HuH-7.5 (cell line): ENCODE measurements at regions not wholly inside any gene's neighbourhood (a gene's known extent, or its start where the extent isn't known, plus 50 kb on each side); places are given as distances from the start of the nearest gene placed in this dataset.

Experiments
- DNase-seq: peaks from one replicate; pipeline ENCODE4 v3.0.0; 2011; ENCODE audit warnings: low spot score

DNA sequence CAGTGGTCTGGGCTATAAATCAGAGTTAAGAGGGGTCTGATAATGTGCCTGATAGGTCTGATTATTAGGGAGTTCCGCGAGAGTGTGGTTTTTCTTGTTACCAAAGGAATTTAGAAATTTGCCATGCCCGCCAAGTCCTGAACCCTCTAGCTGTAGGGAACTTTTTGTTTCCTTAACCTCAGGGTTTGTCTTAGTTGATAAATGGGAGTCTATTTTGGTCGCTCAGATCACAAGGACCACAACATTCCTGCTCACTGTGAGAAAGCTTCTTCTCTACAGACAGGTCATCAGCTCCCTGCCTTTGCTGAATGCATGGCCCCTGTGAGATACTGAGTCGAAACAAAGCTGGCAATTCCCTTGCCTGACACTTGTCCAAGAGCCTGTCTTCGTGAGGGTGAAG is 497.8 kb downstream of the HS3ST4 start:
- no peak for DNase-seq

DNA sequence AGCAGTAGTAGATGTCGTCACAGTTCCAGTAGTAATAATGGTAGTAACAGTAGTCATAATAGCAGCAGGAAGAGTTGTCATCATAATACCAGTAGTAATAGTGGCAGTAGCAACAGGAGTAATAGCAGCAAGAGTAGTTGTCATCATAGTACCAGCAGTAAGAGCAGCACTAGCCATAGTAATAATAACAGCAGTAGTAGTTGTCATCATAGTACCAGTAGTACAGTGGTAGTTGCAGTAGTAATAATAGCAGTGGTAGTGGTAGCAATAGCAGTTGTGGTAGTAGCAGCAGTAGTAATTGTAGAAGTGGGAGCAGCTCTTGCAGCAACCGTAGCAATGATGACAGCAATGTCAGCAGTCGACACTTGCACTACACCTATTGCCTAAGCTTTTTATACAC is 502.8 kb downstream of the HS3ST4 start:
- DNase-seq, result no peak

DNA sequence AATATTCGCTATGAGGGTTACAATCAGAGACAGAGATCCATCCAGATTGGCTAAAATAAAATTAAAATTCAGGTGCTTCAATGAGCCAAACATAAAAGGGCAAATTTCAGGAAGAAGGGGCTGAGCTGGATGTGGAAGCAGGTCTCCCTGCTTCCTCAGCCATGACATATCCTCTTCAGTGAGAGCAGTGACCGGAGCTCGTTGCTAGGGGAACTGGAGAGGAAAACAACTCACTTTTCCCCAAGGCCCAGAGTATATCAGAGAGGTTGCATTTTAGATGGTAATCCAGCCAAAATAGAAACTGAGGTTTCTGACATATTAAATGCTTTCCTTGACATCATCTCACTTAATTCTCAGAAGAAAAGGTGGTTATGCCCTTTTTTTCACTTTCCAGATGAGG is 503.5 kb downstream of the HS3ST4 start:
- DNase-seq, result no peak

DNA sequence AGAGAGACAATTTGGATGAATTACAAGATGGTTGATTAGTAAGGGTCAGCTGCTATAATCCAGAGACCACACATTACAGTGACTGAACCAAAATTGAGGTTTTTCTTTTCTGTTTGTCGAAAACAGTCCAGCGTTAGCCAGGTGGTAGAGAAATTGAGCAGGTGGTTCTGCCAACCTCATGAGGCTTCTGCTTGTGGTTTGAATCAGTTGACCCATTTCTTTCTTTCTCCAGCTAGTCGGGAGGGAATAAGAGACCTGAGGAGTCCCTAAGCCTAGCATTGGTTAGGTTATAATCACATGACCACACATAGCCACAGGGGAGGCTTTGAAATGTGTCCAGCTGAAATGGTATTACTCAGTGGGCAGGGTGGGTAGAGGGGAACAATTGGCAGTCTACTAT is 504.6 kb downstream of the HS3ST4 start:
- no peak for DNase-seq

DNA sequence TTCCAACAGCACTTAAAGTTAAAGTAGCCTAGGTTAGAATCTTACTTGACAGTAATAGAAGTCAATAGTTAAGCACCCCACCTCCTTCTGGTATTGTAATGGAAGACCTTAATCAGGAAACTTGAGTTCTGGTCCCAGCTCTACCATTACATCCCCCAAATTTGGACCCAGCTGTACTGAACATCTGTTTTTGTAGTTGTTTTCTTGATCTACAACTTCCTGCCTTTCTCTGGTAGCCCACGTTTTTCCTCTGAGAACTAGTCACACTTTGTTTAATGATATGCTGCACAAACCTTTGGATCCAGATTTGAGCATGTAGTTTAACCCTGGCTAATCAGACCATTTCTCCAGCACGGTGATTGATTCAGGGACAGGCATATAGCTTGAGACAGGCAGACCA is 505.0 kb downstream of the HS3ST4 start:
- DNase-seq, result no peak

DNA sequence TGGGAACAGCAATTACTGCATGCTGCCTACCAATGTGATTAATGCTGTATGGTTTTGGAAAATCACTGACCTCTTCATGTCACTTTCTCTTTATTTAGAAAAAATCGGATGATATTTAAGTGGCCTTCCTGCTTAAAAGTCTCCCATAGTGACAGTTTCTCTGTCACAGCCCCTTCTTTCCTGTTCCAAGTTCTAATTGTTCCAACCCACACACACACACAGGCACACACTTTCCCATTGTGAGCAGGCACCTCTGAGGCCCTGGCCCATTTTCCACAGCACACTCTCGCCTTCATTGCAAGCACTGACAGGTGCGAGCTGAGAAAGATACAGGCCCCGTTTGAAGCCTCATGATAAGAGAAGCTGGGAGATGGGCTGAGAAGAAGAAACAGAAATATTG is 505.9 kb downstream of the HS3ST4 start:
- no peak for DNase-seq

DNA sequence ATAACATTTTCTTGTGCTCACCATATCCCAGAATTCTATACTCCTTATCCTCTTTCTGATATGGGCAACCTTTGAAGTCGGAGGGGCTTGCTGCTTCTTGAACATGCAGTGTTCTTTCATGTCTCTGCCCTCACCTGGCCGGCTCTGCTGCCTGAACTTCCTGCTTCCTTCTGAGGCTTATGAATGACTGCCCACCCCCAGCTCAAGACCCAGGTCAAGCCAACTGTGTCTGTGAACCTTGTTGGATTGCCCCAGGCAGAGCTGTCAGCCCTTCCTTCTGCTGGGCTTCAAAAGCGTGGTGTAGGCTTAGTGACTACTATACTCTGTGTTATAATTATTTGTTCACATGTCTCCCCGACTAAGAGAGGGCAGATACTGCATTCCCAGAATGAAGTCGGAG is 506.5 kb downstream of the HS3ST4 start:
- DNase-seq, result no peak

DNA sequence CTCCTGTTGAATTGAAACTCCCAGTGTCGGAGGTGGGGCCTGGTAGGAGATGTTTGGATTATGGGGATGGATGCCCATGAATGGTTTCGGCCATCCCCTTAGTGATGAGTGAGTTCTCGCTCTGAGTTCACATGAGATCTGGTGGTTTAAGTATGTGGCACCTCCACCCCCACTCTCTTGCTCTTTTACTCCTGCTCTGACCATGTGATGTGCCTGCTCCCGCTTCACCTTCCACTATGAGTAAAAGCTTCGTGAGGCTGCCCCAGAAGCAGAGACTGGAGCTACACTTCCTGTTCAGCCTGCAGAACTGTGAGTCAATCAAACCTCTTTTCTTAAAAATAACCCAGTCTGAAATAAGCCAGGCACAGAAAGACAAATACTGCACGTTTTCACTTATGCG is 512.4 kb downstream of the HS3ST4 start:
- DNase-seq, result no peak

DNA sequence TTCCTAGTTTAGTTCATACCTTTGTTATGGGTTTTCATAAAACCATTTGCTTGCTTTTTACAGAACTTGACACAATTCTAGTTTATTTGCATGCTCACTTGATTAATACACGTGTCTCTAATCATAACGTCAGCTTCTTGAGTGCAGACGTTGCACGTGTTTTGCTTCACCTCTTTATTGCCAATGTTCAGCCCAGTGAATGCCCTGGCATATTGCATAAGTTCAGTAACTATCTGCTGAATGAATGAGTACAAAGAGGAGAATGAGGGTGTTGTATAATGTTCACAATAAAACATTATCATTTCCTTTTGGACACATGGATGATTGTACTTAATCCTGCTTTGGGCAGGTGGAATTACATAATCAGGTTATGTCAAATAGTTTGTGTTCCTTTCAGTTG is 519.8 kb downstream of the HS3ST4 start:
- no peak for DNase-seq

DNA sequence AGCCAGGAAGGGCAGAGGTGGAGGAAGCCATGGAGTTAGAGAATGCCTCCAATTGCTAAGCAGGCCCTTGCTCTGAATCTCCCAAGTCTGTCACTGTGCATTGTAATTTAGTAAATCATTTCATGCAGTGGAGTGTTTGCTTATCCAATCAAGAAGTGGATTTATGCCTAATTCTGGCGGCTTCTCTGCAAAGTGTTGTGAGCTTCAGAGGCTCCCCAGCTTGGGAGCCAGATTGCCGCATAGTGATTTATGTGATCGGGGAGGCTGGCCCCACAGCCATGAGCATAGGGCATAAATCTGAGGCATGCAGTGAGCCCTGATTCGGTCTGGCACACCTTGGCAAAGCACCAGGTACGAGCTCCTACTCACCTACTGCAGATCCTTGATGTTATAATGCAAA is 520.8 kb downstream of the HS3ST4 start:
- DNase-seq, result no peak

DNA sequence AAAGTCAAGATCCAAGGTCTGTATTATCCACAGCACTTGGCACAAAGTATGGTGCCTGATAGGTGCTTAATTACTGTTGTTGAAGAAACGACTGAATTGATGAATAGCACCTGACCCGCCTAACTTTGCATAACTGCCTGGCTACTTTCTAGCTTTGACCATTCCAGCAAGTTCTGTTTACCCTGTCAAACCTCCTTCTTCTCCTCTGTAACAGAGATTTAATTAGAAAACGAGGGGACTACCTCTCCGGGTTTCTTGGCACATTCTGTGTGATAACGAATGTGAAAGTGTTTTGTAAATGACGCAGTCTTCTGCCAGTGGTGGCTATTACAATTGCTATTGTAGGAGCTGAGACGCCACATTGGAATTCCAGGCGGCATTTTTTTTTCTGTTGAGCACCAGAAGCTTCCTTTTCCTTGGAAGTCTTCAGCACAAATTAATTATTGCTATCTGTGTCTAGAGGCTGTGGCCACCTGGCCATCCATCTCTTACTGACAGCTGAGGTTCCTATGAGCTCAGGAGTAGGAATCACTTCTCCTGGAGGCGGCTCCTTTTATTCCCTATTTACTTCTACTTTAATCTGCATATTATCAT is 522.9 kb downstream of the HS3ST4 start:
- no peak for DNase-seq

DNA sequence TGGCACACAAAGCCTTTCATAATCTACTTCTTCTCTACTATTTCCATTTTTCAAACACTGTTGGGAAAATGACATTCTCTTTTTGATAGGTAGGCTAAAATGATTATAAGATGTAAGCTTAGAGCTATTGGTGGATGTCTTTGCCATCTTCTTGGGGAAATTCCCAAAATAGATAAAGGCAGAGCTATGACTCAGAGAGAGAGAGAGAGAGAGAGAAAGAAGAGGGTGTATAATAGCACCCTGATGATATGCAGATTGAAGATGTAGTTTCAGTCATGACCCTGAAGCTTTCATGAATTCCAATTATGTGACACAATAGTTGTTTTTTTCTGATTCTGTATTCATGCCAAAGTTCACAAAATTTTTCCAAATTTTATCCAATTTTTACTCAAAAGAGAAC is 529.1 kb downstream of the HS3ST4 start:
- no peak for DNase-seq

DNA sequence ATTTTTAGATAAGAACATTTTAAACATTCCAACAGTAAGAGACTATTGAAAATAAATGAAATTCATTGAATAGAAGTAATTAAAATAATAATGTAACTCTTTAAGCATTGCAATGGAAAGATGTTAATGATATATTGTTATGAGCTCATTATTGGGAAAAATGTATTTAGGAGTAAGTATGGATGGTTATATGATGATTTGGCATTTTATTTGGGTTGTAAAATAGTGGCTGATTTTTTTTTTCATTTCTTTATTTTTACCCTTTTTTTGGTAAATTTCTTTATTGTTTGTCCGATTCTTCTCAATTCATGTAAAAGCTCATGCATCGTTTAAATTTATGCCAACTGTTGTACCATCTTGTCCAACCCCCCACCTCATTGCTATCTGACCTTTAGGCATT is 539.9 kb downstream of the HS3ST4 start:
- no peak for DNase-seq

DNA sequence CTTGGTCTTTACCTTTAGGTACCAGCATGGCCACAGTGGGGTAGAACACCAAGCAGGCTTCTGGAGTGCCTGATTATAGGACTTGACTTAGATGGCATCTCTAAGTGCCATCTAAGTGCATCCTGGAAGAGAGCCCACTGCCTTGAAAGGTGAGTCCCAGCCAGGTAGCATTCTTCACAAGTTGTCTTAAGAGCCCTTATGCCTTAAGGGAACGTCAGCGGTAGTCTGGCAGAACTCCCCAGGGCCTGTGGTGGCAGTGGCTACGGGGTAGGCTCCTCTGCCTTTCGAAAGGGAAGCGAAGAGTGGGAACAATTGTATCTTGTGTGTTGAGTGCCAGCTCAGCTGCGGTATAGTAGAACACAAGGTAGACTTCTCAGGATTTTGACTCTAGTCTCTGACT is 549.0 kb downstream of the HS3ST4 start:
- no peak for DNase-seq

DNA sequence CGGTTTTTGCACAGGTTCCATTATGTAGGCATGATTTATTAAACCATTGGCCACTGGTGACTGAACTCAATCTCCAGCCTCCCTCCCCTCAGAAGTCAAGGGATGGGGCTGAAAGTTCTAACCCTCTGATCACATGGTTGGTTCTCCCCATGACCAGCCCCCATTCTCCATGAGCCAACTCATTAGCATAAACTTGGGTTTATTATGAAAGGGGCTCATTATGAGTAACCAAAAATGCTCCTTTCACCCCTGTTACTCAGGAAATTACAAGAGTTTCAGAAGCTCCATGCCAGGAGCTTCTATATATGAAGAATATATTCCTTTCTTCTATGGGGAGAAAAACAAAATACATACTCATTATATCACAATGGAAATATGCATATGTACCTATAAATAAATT is 555.3 kb downstream of the HS3ST4 start:
- no peak for DNase-seq

DNA sequence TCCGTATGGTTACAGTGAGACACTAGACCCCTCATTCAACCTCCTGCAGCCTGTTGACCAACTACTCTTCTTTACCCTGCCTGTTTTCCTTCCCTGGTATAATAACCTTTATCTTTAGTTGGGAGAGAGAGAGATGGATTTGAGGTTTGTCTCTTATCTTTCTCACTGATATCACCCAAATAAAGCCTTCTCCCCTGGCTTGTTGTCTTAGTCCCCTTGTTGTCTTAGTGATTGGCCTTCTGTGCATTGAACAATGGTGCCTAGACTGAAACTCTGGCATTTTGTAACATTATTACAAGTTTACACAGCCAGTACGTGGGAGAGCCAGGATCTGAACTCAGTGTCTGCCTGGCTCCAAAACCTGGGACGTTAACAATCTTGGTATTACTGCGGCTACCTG is 560.8 kb downstream of the HS3ST4 start:
- no peak for DNase-seq

DNA sequence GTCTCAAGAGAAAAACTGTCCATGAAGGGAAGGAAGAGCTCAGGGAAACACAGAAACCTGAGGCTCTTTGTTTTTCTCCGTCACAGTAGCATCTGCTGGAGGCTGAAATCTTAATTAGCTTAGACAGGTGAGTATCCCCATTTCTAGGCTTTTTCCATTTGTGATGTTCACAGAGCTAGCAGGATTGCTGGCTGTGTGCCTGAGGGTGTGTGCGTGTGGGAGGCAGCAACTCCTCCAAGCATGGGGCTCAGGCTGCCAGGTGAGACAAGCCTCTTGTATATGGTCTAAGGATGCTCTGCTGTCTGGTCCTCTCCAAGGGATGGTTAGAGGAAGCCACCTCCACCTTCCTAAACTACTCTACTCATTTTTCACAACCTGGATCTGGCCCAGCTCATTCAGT is 569.9 kb downstream of the HS3ST4 start:
- DNase-seq, result no peak

DNA sequence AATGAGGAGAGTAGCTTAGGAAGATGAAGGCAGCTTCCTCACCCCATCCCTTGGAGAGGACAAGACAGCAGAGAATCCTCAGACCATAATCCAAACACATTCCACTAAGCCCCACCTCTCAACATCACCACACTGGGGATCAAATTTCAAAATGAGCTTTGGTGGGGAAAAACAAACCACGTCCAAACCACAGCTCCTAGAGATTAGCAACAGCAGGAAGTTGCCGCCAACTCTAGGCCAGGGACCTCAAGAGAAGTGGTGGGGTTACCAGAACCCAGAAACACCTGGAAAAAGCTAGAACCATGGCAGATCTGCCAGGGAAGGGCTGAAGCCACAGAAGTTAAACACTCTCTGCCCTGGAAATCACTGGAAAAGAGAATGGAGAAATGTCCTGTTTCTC is 571.6 kb downstream of the HS3ST4 start:
- DNase-seq, result no peak

DNA sequence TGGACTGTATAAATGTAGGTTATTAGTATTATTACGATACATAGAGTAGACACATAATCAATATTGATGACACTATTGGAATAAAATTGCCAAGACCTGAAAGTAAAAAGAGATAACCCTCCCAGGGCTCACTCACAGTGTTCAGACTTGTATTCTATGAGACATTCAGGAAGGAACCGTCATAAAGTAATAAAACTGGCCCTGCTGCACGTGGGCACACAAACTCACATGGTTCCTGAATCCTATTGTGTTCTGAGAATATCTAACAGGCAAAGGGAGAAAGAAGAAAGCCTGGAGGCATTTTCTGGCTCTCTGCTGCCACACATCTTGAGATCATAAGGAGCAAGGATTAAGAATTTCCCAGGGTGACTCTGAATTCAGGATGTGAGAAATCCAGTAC is 575.9 kb downstream of the HS3ST4 start:
- no peak for DNase-seq

DNA sequence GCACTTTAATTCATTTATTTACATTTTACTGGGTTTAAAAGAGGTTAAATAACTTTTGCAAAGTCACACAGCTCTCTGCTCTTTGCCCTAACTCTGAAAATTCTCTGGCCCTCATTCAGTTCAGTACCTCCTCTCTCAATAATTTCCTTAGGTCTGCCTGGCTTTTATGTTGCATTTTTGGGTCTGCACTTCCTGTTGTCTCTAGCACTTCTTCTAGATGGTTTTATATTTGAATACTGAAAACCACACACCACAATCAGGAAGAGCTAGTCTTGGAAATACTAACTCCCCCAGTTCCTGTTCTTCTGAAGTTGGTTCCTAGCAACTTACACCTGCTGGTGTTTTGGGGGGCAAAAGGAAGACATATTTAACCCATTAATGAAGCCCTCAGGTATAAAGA is 577.9 kb downstream of the HS3ST4 start:
- no peak for DNase-seq

DNA sequence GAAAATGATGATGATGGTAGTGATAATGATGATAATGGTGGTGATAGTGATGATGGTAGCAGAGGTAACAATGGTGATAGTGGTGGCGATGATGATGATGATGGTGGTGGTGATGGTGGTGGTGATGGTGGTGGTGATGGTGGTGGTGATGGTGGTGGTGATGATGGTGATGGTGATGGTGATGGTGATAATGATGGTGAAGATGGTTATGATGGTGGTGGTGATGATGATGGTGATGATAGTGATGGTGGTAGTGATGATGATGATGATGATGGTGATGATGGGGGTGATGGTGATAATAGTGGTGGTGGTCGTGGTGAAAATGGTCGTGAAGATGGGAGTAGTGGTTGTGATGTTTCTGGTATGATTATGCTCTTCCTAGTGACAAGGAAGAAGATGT is 581.8 kb downstream of the HS3ST4 start:
- DNase-seq, result no peak

DNA sequence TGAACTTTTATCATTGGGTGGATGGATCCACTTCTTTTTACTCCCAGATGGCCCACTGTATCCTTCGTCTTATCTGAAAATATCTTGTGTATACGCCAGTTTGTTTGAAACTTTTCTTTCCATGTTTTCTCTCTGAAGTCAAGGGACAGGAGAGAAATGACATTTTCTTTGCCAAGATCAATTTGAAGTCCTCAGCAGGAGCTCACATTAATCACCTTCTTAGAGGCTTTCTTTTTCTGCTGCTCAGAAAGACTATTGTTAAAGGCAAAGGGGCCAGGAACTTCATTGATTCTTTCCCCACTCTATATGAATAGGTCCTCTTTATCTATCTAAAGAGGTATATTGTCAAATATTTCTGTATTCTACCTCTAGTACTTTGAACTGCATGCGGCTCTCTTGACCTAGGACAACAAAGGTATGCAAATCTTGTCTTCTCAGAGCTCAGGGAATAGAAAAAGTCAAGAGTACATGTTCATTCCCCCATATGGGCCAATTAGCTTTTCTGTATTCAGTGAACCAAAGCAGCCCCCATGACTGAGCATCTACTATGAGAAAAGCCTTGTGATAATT is 583.3 kb downstream of the HS3ST4 start:
- no peak for DNase-seq

DNA sequence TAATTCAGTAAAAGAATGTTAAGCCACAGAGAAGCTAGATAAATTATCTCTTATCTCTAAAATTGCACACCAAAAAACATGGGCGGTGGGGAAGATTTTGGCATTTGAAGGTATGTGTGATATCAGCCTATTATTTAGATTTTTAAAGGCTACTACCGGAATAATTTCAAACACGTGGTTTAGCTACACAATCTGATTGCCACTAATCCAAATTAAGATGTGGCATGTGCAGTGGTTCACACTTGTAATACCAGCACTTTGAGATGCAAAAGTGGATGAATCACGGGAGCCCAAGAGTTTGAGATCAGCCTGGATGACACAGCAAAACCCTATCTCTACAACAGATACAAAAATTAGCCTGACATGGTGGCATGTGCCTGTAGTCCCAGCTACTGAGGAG is 584.5 kb downstream of the HS3ST4 start:
- DNase-seq, result no peak

DNA sequence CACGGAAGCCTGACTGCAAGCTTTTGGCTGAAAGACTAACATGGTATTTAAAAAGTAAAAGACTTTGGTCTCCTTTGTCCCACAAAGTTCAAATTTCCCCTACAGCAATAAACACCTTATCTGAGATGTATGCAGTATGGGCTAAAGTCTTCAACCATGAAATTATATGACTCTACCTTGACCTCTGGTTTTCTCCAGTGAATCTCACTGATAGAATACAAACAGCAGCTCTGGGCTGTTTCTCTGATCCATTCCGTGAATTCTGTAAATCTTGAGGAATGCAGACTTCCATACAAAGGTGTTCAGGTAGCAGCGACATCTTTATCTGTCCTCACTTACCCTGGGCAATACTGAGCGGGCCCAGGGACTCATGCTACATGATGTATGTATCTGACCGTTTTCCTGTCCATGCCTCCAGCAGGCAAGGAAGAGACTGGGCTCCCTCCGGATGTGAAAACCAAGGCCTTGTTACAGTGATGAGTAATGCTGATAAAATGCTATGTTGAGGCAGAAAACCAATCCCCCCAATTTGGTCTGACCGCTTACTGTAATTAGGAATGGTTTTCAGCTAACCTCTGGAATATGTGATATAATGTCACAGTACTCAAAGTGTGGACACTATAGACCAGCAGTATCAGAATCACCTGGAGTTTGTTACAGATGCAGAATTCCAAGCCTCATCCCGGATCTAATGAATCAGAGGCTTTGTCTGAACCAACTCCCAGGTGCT is 589.8 kb downstream of the HS3ST4 start:
- DNase-seq, result no peak
